Activated CD4-positive, alpha-beta T cell treated with anti-CD3 and anti-CD28 coated beads, Interleukin-10, Interleukin-2, amounts not matched to agents 100 ng/mL and 50 ng/mL, durations not matched to agents 16 hours and 8 hours (primary cell): ENCODE measurements at regions not wholly inside any gene's neighbourhood (a gene's known extent, or its start where the extent isn't known, plus 50 kb on each side); places are given as distances from the start of the nearest gene placed in this dataset.
"Not testable (repeated sequence)": the region's sequence is repeated elsewhere in the genome, so short reads cannot be mapped to it uniquely, and the experiment has no call there.

Experiments
- DNase-seq: peaks from one replicate; pipeline ENCODE4 v3.0.0-alpha.2; 2020

- DNase-seq, result no peak
Observed at GRCh38 chr7:48992816-48993215, 68.5 kb downstream of the CDC14C start.

GRCh38 chr7:49001610-49002033 lies 77.3 kb downstream of the CDC14C start:
- peak; percentile 50 for DNase-seq

- DNase-seq, result no peak
Observed at GRCh38 chr7:49010717-49011116, 86.4 kb downstream of the CDC14C start.

- no peak for DNase-seq
Observed at GRCh38 chr7:49014870-49015269, 90.5 kb downstream of the CDC14C start.

GRCh38 chr7:49020145-49020544 lies 95.8 kb downstream of the CDC14C start:
- DNase-seq, result no peak

GRCh38 chr7:49022448-49022847 lies 98.1 kb downstream of the CDC14C start:
- DNase-seq, result no peak

- DNase-seq, result no peak
Observed at GRCh38 chr7:49023345-49024328, 99.3 kb downstream of the CDC14C start.

GRCh38 chr7:49030221-49030620 lies 105.9 kb downstream of the CDC14C start:
- no peak for DNase-seq

GRCh38 chr7:49033140-49033539 lies 108.8 kb downstream of the CDC14C start:
- DNase-seq, result not testable (repeated sequence)

- no peak for DNase-seq
Observed at GRCh38 chr7:49037346-49038210, 113.2 kb downstream of the CDC14C start.

- no peak for DNase-seq
Observed at GRCh38 chr7:49038821-49039358, 114.5 kb downstream of the CDC14C start.

GRCh38 chr7:49060743-49061142 lies 136.4 kb downstream of the CDC14C start:
- no peak for DNase-seq

GRCh38 chr7:49074538-49074937 lies 150.2 kb downstream of the CDC14C start:
- no peak for DNase-seq

GRCh38 chr7:49080896-49081475 lies 156.6 kb downstream of the CDC14C start:
- no peak for DNase-seq

- DNase-seq, result no peak
Observed at GRCh38 chr7:49088017-49088416, 163.7 kb downstream of the CDC14C start.

GRCh38 chr7:49089717-49090116 lies 165.4 kb downstream of the CDC14C start:
- DNase-seq, result no peak

- no peak for DNase-seq
Observed at GRCh38 chr7:49091089-49091488, 166.7 kb downstream of the CDC14C start.

- DNase-seq, result peak; percentile 18
Observed at GRCh38 chr7:49091519-49091918, 167.2 kb downstream of the CDC14C start.

GRCh38 chr7:49093218-49093617 lies 168.9 kb downstream of the CDC14C start:
- no peak for DNase-seq

GRCh38 chr7:49094866-49095265 lies 170.5 kb downstream of the CDC14C start:
- DNase-seq, result no peak

- DNase-seq, result no peak
Observed at GRCh38 chr7:49099587-49100326, 175.4 kb downstream of the CDC14C start.
